ENCODE measurements at regions not wholly inside any gene's neighbourhood (a gene's known extent, or its start where the extent isn't known, plus 50 kb on each side); places are given as distances from the start of the nearest gene placed in this dataset.
A peak's percentile ranks its signal among the peaks of the same experiment; 100 is the strongest.
"Not testable (repeated sequence)": the region's sequence is repeated elsewhere in the genome, so short reads cannot be mapped to it uniquely, and the experiment has no call there.

GRCh38 chr2:118791483-118791882 is 56.0 kb downstream of the EN1 start:
- DNase-seq: no peak

- no peak for DNase-seq
These were observed 60.7 kb downstream of the EN1 start for GRCh38 chr2:118786746-118787145.

- DNase-seq: no peak
These were observed 62.6 kb downstream of the EN1 start for GRCh38 chr2:118784860-118785259.

GRCh38 chr2:118779362-118779761 is 68.1 kb downstream of the EN1 start:
- no peak for DNase-seq

GRCh38 chr2:118774458-118775133 is 72.9 kb downstream of the EN1 start:
- DNase-seq: peak in 1 of 2 experiments; percentile 34

GRCh38 chr2:118773826-118774225 is 73.6 kb downstream of the EN1 start:
- DNase-seq: no peak

GRCh38 chr2:118772487-118773200 is 74.8 kb downstream of the EN1 start:
- DNase-seq: no peak

- DNase-seq: no peak
These were observed 77.6 kb downstream of the EN1 start for GRCh38 chr2:118769707-118770400.

GRCh38 chr2:118766871-118767270 is 80.6 kb downstream of the EN1 start:
- no peak for DNase-seq

- no peak for DNase-seq
These were observed 82.6 kb downstream of the EN1 start for GRCh38 chr2:118764855-118765254.

GRCh38 chr2:118763797-118764196 is 83.7 kb downstream of the EN1 start:
- DNase-seq: no peak

GRCh38 chr2:118762290-118762689 is 85.2 kb downstream of the EN1 start:
- no peak for DNase-seq

GRCh38 chr2:118761771-118762170 is 85.7 kb downstream of the EN1 start:
- no peak for DNase-seq

- DNase-seq: no peak
These were observed 91.5 kb downstream of the EN1 start for GRCh38 chr2:118755901-118756300.

- DNase-seq: no peak
These were observed 92.1 kb downstream of the EN1 start for GRCh38 chr2:118755384-118755783.

- no peak for DNase-seq
These were observed 94.6 kb downstream of the EN1 start for GRCh38 chr2:118752762-118753429.

GRCh38 chr2:118750959-118751565 is 96.4 kb downstream of the EN1 start:
- DNase-seq: no peak

- DNase-seq: no peak
These were observed 99.1 kb downstream of the EN1 start for GRCh38 chr2:118748245-118748885.

GRCh38 chr2:118747637-118748036 is 99.8 kb downstream of the EN1 start:
- no peak for DNase-seq

GRCh38 chr2:118747066-118747465 is 100.4 kb downstream of the EN1 start:
- DNase-seq: no peak

- DNase-seq: not testable (repeated sequence)
These were observed 102.7 kb downstream of the EN1 start for GRCh38 chr2:118744682-118745181.

All from SW 1271 (cell line).